Glomerular endothelial cell (primary cell): ENCODE measurements at regions not wholly inside any gene's neighbourhood (a gene's known extent, or its start where the extent isn't known, plus 50 kb on each side); places are given as distances from the start of the nearest gene placed in this dataset.

ENCODE experiments used
- DNase-seq: peaks from one replicate; pipeline ENCODE4 v3.0.0-alpha.2; 2011; ENCODE audit warnings: low read depth, low spot score; ENCODE audit errors: extremely low read depth

GRCh38 chr3:106161246-106161645 is 292.4 kb upstream of the CBLB start:
- no peak for DNase-seq

GRCh38 chr3:106167728-106168127 is 298.9 kb upstream of the CBLB start:
- no peak for DNase-seq

GRCh38 chr3:106168962-106169750 is 300.3 kb upstream of the CBLB start:
- no peak for DNase-seq

- DNase-seq: no peak
Measured at GRCh38 chr3:106170636-106171035, 301.8 kb upstream of the CBLB start.

- DNase-seq: no peak
Measured at GRCh38 chr3:106172101-106172500, 303.3 kb upstream of the CBLB start.

GRCh38 chr3:106172780-106173179 is 304.0 kb upstream of the CBLB start:
- no peak for DNase-seq

- DNase-seq: no peak
Measured at GRCh38 chr3:106175276-106175675, 306.5 kb upstream of the CBLB start.

- DNase-seq: no peak
Measured at GRCh38 chr3:106176734-106177133, 307.9 kb upstream of the CBLB start.

GRCh38 chr3:106182950-106183511 is 314.2 kb upstream of the CBLB start:
- DNase-seq: no peak

GRCh38 chr3:106183762-106184391 is 315.1 kb upstream of the CBLB start:
- no peak for DNase-seq

- DNase-seq: no peak
Measured at GRCh38 chr3:106184540-106185457, 316.0 kb upstream of the CBLB start.

GRCh38 chr3:106185949-106186348 is 317.1 kb upstream of the CBLB start:
- no peak for DNase-seq

GRCh38 chr3:106190296-106190695 is 321.5 kb upstream of the CBLB start:
- DNase-seq: no peak

- DNase-seq: no peak
Measured at GRCh38 chr3:106191211-106191610, 322.4 kb upstream of the CBLB start.

GRCh38 chr3:106191913-106192312 is 323.1 kb upstream of the CBLB start:
- no peak for DNase-seq

- no peak for DNase-seq
Measured at GRCh38 chr3:106193876-106194275, 325.1 kb upstream of the CBLB start.

- no peak for DNase-seq
Measured at GRCh38 chr3:106194726-106195125, 325.9 kb upstream of the CBLB start.

GRCh38 chr3:106197532-106198194 is 328.9 kb upstream of the CBLB start:
- DNase-seq: no peak

GRCh38 chr3:106204160-106204868 is 335.5 kb upstream of the CBLB start:
- DNase-seq: no peak

GRCh38 chr3:106206146-106206545 is 337.3 kb upstream of the CBLB start:
- peak; percentile 75 for DNase-seq
